ENCODE measurements at regions not wholly inside any gene's neighbourhood (a gene's known extent, or its start where the extent isn't known, plus 50 kb on each side); places are given as distances from the start of the nearest gene placed in this dataset.

- no peak for TF ChIP-seq RELB (IDR thresholded peaks at IDR 0.05; ENCODE audit: low read depth)
- TF ChIP-seq SREBF2 (IDR thresholded peaks at IDR 0.05; ENCODE audit: low read length), result no peak
- no peak for TF ChIP-seq ETV6 (conservative IDR thresholded peaks at IDR 0.05 in 1 of 2, IDR thresholded peaks at IDR 0.05 in 1 of 2; ENCODE audit: borderline replicate concordance in 1 of 2, low read depth in 1 of 2)
- TF ChIP-seq HDGF (IDR thresholded peaks at IDR 0.05), result no peak
- TF ChIP-seq YY1 (IDR thresholded peaks at IDR 0.05; ENCODE audit: low read depth, low read length), result no peak
- TF ChIP-seq EZH2 (IDR thresholded peaks at IDR 0.05; ENCODE audit: borderline replicate concordance, control insufficient read depth, low read depth, low read length), result no peak
- TF ChIP-seq RUNX3 (IDR thresholded peaks at IDR 0.05; ENCODE audit: low read length), result no peak
- TF ChIP-seq YBX1 (IDR thresholded peaks at IDR 0.05), result no peak
- TF ChIP-seq JUND (IDR thresholded peaks at IDR 0.05; ENCODE audit: low read depth, low read length), result no peak
- no peak for TF ChIP-seq TCF12 (IDR thresholded peaks at IDR 0.05; ENCODE audit: low read depth, low read length)
These were observed 102.1 kb upstream of the C9orf72 start (continued) for GRCh38 chr9:27675354-27675753.

- ChIA-PET SMC1A (ENCODE audit: uncharacterized antibody, unreplicated experiment) (no interaction called here), POLR2A (no interaction called here), CTCF (no interaction called here), RAD21 (ENCODE audit: unreplicated experiment) (no interaction called here)
- DNase-seq (ENCODE audit: low read depth, low spot score) (no peak), ATAC-seq (no peak), FAIRE-seq (no peak)
- H3K79me2 ChIP-seq (ENCODE audit: control insufficient read depth, insufficient read depth, low read length), result no peaks in the 10 kb centered on the region
- WGBS (ENCODE audit: insufficient coverage, insufficient replicate concordance, low lambda C conversion rate, missing lambda C conversion rate), result 6% methylated on average over 2 of the region's 2 CpGs
- no peak overlapping the region for H2AFZ ChIP-seq (ENCODE audit: control insufficient read depth, low read depth, low read length)
- H3K27ac ChIP-seq (ENCODE audit: control insufficient read depth, insufficient read depth), result no peak overlapping the region
- no peak overlapping the region for H3K4me2 ChIP-seq (ENCODE audit: control insufficient read depth, insufficient read depth)
- no peak for TF ChIP-seq KDM1A (IDR thresholded peaks at IDR 0.05; ENCODE audit: borderline replicate concordance)
- BruUV-seq (replicated peaks), result no TSS peak
- no peaks in the 10 kb centered on the region for H3K4me1 ChIP-seq (ENCODE audit: control insufficient read depth, insufficient read depth, low read length)
- H3K9me3 ChIP-seq (replicated peaks; ENCODE audit: control insufficient read depth, insufficient read depth, low read length), result no peaks in the 10 kb centered on the region
- no peaks in the 10 kb centered on the region for H4K20me1 ChIP-seq (ENCODE audit: control insufficient read depth, insufficient read depth)
- intact Hi-C loops (cut with micrococcal nuclease; ENCODE audit: unreplicated experiment), result no loop called here
- in situ Hi-C loops (cut with MboI), result no loop called here
- no peak overlapping the region for H3K4me3 ChIP-seq
- no peaks in the 10 kb centered on the region for H3K36me3 ChIP-seq (ENCODE audit: control insufficient read depth in 2 of 2, insufficient read depth in 2 of 2, low read length in 1 of 2)
- H3K27me3 ChIP-seq (replicated peaks in 1 of 2; ENCODE audit: control insufficient read depth in 2 of 2, insufficient read depth in 2 of 2, low read length in 1 of 2), result no peaks in the 10 kb centered on the region
- H3K9ac ChIP-seq (ENCODE audit: control insufficient read depth, insufficient read depth, low read length), result no peak overlapping the region
These were observed 103.5 kb upstream of the C9orf72 start for GRCh38 chr9:27676827-27677226.
